ENCODE measurements at regions not wholly inside any gene's neighbourhood (a gene's known extent, or its start where the extent isn't known, plus 50 kb on each side); places are given as distances from the start of the nearest gene placed in this dataset.

GRCh38 chr22:26893173-26894110, 236.1 kb downstream of the MIAT start (continued):
- TF ChIP-seq RARB (CRISPR knock-in tag; IDR thresholded peaks at IDR 0.05) (no peak), PPARA (CRISPR knock-in tag; IDR thresholded peaks at IDR 0.05; ENCODE audit: borderline replicate concordance) (no peak), ZNF70 (CRISPR knock-in tag; IDR thresholded peaks at IDR 0.05) (no peak), ZFP30 (CRISPR knock-in tag; IDR thresholded peaks at IDR 0.05) (no peak), GLIS3 (CRISPR knock-in tag; IDR thresholded peaks at IDR 0.05) (no peak), BACH2 (CRISPR knock-in tag; IDR thresholded peaks at IDR 0.05; ENCODE audit: borderline replicate concordance) (no peak)
- TF ChIP-seq, protein P1, sequence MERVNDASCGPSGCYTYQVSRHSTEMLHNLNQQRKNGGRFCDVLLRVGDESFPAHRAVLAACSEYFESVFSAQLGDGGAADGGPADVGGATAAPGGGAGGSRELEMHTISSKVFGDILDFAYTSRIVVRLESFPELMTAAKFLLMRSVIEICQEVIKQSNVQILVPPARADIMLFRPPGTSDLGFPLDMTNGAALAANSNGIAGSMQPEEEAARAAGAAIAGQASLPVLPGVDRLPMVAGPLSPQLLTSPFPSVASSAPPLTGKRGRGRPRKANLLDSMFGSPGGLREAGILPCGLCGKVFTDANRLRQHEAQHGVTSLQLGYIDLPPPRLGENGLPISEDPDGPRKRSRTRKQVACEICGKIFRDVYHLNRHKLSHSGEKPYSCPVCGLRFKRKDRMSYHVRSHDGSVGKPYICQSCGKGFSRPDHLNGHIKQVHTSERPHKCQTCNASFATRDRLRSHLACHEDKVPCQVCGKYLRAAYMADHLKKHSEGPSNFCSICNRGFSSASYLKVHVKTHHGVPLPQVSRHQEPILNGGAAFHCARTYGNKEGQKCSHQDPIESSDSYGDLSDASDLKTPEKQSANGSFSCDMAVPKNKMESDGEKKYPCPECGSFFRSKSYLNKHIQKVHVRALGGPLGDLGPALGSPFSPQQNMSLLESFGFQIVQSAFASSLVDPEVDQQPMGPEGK (CRISPR knock-in tag; IDR thresholded peaks at IDR 0.05; ENCODE audit: borderline replicate concordance) = no peak

GRCh38 chr22:26894362-26894761, 237.0 kb downstream of the MIAT start:
- ATAC-seq = no peak
- no peak for TF ChIP-seq ZFP3 (CRISPR knock-in tag; IDR thresholded peaks at IDR 0.05)
- TF ChIP-seq, protein P2, sequence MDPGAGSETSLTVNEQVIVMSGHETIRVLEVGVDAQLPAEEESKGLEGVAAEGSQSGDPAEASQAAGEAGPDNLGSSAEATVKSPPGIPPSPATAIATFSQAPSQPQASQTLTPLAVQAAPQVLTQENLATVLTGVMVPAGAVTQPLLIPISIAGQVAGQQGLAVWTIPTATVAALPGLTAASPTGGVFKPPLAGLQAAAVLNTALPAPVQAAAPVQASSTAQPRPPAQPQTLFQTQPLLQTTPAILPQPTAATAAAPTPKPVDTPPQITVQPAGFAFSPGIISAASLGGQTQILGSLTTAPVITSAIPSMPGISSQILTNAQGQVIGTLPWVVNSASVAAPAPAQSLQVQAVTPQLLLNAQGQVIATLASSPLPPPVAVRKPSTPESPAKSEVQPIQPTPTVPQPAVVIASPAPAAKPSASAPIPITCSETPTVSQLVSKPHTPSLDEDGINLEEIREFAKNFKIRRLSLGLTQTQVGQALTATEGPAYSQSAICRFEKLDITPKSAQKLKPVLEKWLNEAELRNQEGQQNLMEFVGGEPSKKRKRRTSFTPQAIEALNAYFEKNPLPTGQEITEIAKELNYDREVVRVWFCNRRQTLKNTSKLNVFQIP (CRISPR knock-in tag; IDR thresholded peaks at IDR 0.05; ENCODE audit: borderline replicate concordance, low read depth) = no peak
- TF ChIP-seq GLIS3 (CRISPR knock-in tag; IDR thresholded peaks at IDR 0.05) = no peak
- no peak for TF ChIP-seq ESRRG (CRISPR knock-in tag; IDR thresholded peaks at IDR 0.05)
- TF ChIP-seq SNAI2 (CRISPR knock-in tag; IDR thresholded peaks at IDR 0.05) = no peak
- TF ChIP-seq, protein P3, sequence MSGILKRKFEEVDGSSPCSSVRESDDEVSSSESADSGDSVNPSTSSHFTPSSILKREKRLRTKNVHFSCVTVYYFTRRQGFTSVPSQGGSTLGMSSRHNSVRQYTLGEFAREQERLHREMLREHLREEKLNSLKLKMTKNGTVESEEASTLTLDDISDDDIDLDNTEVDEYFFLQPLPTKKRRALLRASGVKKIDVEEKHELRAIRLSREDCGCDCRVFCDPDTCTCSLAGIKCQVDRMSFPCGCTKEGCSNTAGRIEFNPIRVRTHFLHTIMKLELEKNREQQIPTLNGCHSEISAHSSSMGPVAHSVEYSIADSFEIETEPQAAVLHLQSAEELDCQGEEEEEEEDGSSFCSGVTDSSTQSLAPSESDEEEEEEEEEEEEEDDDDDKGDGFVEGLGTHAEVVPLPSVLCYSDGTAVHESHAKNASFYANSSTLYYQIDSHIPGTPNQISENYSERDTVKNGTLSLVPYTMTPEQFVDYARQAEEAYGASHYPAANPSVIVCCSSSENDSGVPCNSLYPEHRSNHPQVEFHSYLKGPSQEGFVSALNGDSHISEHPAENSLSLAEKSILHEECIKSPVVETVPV (CRISPR knock-in tag; IDR thresholded peaks at IDR 0.05) = no peak
- no peak for TF ChIP-seq RARB (CRISPR knock-in tag; IDR thresholded peaks at IDR 0.05)
- TF ChIP-seq, protein P1 (CRISPR knock-in tag; IDR thresholded peaks at IDR 0.05; ENCODE audit: borderline replicate concordance) = no peak
- TF ChIP-seq ZNF8 (CRISPR knock-in tag; IDR thresholded peaks at IDR 0.05) = no peak
- TF ChIP-seq TCF4 (CRISPR knock-in tag; IDR thresholded peaks at IDR 0.05; ENCODE audit: borderline replicate concordance) = no peak
- no peak for TF ChIP-seq PPARA (CRISPR knock-in tag; IDR thresholded peaks at IDR 0.05; ENCODE audit: borderline replicate concordance)
- TF ChIP-seq BACH2 (CRISPR knock-in tag; IDR thresholded peaks at IDR 0.05; ENCODE audit: borderline replicate concordance) = no peak

DNA sequence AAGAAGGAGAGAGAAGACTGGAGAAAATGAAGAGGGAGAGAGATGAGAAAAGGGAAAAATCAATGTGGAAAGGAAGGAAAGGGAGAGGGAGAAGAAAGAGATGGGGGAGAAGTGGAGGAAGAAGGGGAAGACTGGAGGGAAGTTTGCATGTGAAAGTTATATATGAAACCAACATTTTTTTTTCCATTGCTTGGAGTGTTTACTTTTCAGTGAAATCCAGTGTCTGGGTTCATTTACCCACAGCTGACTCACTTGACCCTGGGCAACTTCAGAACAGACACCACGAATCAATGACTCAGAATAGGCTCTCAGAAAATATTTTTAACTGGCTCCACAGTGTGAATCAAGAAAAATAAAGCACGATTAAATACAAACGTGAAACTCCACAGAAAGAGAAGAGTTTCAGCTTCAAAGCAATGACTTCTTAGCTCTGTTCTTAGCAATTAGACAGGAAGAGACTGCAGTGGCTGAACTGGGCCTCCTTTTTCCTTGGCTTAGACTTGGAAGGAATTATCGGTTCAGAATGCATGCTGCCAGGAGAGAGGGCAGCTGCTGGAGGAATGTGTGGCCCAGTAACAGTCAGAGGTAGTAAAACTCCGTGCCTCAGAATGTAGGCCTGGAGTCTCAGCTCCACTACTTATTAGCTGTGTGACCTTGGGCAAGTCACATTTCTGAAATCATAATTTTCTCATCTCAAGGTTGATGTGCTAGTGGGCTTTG, 237.5 kb downstream of the MIAT start:
- peak; percentile 94 for ATAC-seq
- TF ChIP-seq SNAI2 (CRISPR knock-in tag; IDR thresholded peaks at IDR 0.05) = no peak

DNA sequence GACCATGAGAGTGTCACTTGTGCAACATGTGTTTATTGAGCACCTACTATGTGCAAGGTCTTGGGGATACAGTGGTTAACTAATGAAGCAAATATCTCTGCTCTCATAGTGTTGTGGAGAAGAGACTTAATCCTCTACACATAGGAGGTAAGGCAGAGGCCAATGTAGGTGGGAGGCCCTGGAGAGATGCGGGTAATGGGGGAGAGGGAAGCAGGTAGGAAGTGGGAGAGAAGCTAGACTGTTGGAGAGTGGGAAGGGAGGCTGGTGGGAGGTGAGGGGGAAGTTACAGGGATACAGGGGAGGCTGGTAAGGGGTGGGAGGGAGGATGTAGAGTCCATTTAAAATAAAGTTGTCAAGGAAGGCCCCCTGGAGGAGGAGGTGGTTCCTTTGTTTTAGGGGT, 240.0 kb downstream of the MIAT start:
- TF ChIP-seq ZFP3 (CRISPR knock-in tag; IDR thresholded peaks at IDR 0.05) = no peak
- no peak for ATAC-seq

DNA sequence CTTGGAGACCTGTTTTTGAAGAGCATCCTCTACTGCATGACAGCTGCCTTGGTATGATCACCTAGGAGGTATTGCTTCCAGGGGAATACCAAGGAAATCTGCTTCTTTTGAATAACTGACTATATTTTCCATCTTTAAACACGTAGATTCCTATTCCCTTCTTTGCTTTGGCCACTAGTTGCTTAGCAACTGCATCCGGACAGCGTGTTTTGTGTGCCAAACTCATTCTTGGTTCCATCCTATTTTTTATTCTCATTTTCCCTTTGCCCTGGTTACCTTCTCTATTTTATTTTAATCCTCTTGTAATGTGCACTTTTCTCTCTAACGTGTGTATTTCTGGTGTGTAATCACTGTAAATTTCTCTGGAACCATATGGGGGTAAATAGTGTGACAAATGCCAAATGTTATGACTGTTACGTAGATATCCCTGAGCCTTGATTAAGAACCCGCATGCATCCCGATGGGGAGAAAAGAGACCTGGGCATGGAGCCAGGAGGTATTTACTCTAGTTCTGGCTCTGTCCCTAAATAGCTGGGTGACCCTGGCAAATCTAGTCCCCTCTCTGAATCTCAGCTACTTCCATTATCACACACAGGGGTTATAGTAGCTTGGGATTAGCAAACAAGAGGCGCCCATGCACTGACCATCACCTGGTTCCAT, 241.7 kb downstream of the MIAT start:
- no peak for ATAC-seq
- TF ChIP-seq PPARA (CRISPR knock-in tag; IDR thresholded peaks at IDR 0.05; ENCODE audit: borderline replicate concordance) (no peak), TOX (CRISPR knock-in tag; IDR thresholded peaks at IDR 0.05; ENCODE audit: borderline replicate concordance) (no peak), RARB (CRISPR knock-in tag; IDR thresholded peaks at IDR 0.05) (no peak), ZNF70 (CRISPR knock-in tag; IDR thresholded peaks at IDR 0.05) (no peak), OSR1 (CRISPR knock-in tag; IDR thresholded peaks at IDR 0.05) (no peak), ZC3H10 (CRISPR knock-in tag; IDR thresholded peaks at IDR 0.05) (no peak), SNAI2 (CRISPR knock-in tag; IDR thresholded peaks at IDR 0.05) (no peak), ARNTL (CRISPR knock-in tag; IDR thresholded peaks at IDR 0.05; ENCODE audit: borderline replicate concordance, low read depth) (no peak), ZNF8 (CRISPR knock-in tag; IDR thresholded peaks at IDR 0.05) (no peak), ESRRG (CRISPR knock-in tag; IDR thresholded peaks at IDR 0.05) (no peak), BACH2 (CRISPR knock-in tag; IDR thresholded peaks at IDR 0.05; ENCODE audit: borderline replicate concordance) (no peak), ZFP3 (CRISPR knock-in tag; IDR thresholded peaks at IDR 0.05) (no peak), GLIS3 (CRISPR knock-in tag; IDR thresholded peaks at IDR 0.05) (no peak)
- TF ChIP-seq, protein P2 (CRISPR knock-in tag; IDR thresholded peaks at IDR 0.05; ENCODE audit: borderline replicate concordance, low read depth) = no peak
- TF ChIP-seq, protein P3 (CRISPR knock-in tag; IDR thresholded peaks at IDR 0.05) = no peak
